Heart right ventricle (tissue), 16 donors: ENCODE measurements at regions not wholly inside any gene's neighbourhood (a gene's known extent, or its start where the extent isn't known, plus 50 kb on each side); places are given as distances from the start of the nearest gene placed in this dataset.

Source experiments
- ATAC-seq, 8 donors: fragments of 200-7000 bp; cut with Tn5 transposase; one replicate each; pipeline ENCODE4 v1.9.1; 2020; ENCODE audit warnings: mild to moderate bottlenecking in 8 of 8, moderate library complexity in 8 of 8, moderate number of reproducible peaks in 1 of 8
- DNase-seq, 2 donors: peaks; one replicate each; pipeline ENCODE4 v3.0.0-alpha.2; 2020
- H3K27ac ChIP-seq, 10 donors: fragments of 200-600 bp; sonication (generic) in 2 of 10; one replicate each; pipeline versions ENCODE4 v1.5.0 to v1.8.0; 2020 to 2022; ENCODE audit warnings: mild to moderate bottlenecking in 3 of 10
- H3K27me3 ChIP-seq, 7 donors: fragments of 200-600 bp; one replicate each; pipeline ENCODE4 v1.8.0; 2021 to 2022; ENCODE audit warnings: mild to moderate bottlenecking in 2 of 7
- H3K36me3 ChIP-seq, 9 donors: fragments of 200-600 bp; sonication (generic) in 1 of 9; one replicate each; pipeline versions ENCODE4 v1.5.0 to v1.8.0; 2020 to 2022; ENCODE audit warnings: mild to moderate bottlenecking in 2 of 9
- H3K4me1 ChIP-seq, 9 donors: fragments of 200-600 bp; sonication (generic) in 1 of 9; one replicate each; pipeline versions ENCODE4 v1.5.0 to v1.8.0; 2020 to 2022; ENCODE audit warnings: mild to moderate bottlenecking in 4 of 9
- H3K4me3 ChIP-seq, 10 donors: fragments of 200-600 bp; sonication (generic) in 2 of 10; one replicate each; pipeline versions ENCODE4 v1.5.0 to v1.8.0; 2020 to 2022; ENCODE audit warnings: mild to moderate bottlenecking in 7 of 10, moderate library complexity in 2 of 10
- H3K9me3 ChIP-seq, 11 donors: fragments of 200-600 bp in 10 of 11; sonication (generic) in 2 of 11; one replicate each; pipeline versions ENCODE4 v1.5.0 to v1.8.0; 2013 to 2022; ENCODE audit warnings: mild to moderate bottlenecking in 2 of 11, control low read depth in 1 of 11, moderate library complexity in 1 of 11
- CTCF ChIP-seq, 9 donors: fragments of 200-600 bp; sonication (generic) in 2 of 9; IDR thresholded peaks; one replicate each; pipeline versions ENCODE4 v1.5.0 to v1.8.0; 2021 to 2022; ENCODE audit warnings: antibody characterized with exemption in 9 of 9, mild to moderate bottlenecking in 5 of 9, moderate library complexity in 1 of 9
- WGBS, 2 donors: extraction: QIAGEN DNeasy Blood & Tissue Kit; methylation state at CpG; one replicate each; pipeline ENCODE4 v1.1.7; 2013; ENCODE audit warnings: inconsistent platforms in 1 of 2; 5-methylcytosine and 5-hydroxymethylcytosine counted together
- intact Hi-C, 10 donors: fragments of 100-400 bp; cut with DNase I; formaldehyde crosslinking; loops; one replicate each; pipeline versions ENCODE4 v1.11.1 to v1.14.2; 2022
- donor health status: Arrhythmogenic right ventricular cardiomyopathy.
- donor health status: ischemic (EF 13 %, LVEDD 7.1; RV severe dilation, severe dysfunction).
- donor health status: healthy with polysubstance abuse.
- donor health status: DM: no; HTN: yes; CAD: no.
- donor health status: DM: no; HTN: no; CAD: no.
- donor health status: ischemic (EF 25% LVEDD 6.9; RV normal size, moderate dysfunction).
- donor health status: ischemic (EF 25% LVEDD 5.7; RV mildly dilated, moderate dysfunction).
- donor health status: healthy.
- donor health status: DM: yes; HTN: yes; CAD: no.
- donor health status: Ischemic cardiomyopathy.
- donor health status: ischemic (EF 35%, LVEDD 5.7; RV mildly dilated, moderate dysfunction).
- donor health status: nonischemic (EF 11% LVEDD 7.7; RV severe dilation, severe dysfunction).
- donor health status: DM: yes; HTN: yes; CAD: no.
- donor health status: PGD.
- donor health status: ischemic (EF 29% LVEDD 5.4; RV normal size, mild dysfunction).
- donor health status: nonischemic (EF 23%, LVEDD 6.1; RV moderate dilation, normal function).

- TF ChIP-seq CTCF (IDR thresholded peaks at IDR 0.05), result no peak
- ATAC-seq (no peak), DNase-seq (no peak)
- Histone ChIP-seq H3K4me1 (no peaks in the 10 kb centered on the region), H3K27me3 (no peaks in the 10 kb centered on the region), H3K9me3 (peaks cover 0 to 28% (median 0%) of the 10 kb centered on the region in 11 donors), H3K4me3 (no peak overlapping the region), H3K27ac (no peak overlapping the region), H3K36me3 (no peaks in the 10 kb centered on the region)
- intact Hi-C loops, result no loop called here
- WGBS, 2 donors, result 78 to 82% methylated on average over 1 of the region's 1 CpG
Observed at GRCh38 chr5:43967165-43967564, 364.2 kb downstream of the NNT start.

- no peak for TF ChIP-seq CTCF (IDR thresholded peaks at IDR 0.05)
- DNase-seq, result no peak
- no peaks in the 10 kb centered on the region for H3K36me3 ChIP-seq
- H3K27ac ChIP-seq, result no peak overlapping the region
- 76 to 77% methylated on average over 2 of the region's 2 CpGs for WGBS, 2 donors
- intact Hi-C loops, result no loop called here
- no peaks in the 10 kb centered on the region for H3K4me1 ChIP-seq
- no peak overlapping the region for H3K4me3 ChIP-seq
- peaks cover 0 to 55% (median 3%) of the 10 kb centered on the region in 11 donors for H3K9me3 ChIP-seq
- no peaks in the 10 kb centered on the region for H3K27me3 ChIP-seq
- ATAC-seq, result no peak
Observed at GRCh38 chr5:43959144-43959543, 356.2 kb downstream of the NNT start.

DNA sequence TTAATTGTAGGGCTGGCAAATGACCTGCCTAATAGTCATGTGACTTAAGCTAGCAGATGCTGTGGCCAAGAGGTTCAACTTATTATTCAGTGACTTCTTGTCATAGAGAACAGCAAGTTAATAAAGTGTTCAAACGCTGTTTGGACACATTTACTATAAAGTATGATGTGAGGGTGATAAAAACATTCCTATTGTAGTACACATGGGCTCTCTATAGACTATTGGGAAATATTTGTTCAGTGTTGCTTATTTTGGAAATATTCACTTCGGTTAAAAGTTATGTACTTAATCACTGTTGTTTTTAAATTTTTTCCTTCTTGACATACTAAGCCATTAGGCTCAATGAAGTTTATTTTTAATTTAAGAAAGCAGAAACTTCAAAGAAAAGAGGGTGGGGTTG, 345.0 kb downstream of the NNT start:
- no peak for DNase-seq
- 59 to 71% methylated on average over 2 of the region's 2 CpGs for WGBS, 2 donors
- H3K27me3 ChIP-seq, result no peaks in the 10 kb centered on the region

DNA sequence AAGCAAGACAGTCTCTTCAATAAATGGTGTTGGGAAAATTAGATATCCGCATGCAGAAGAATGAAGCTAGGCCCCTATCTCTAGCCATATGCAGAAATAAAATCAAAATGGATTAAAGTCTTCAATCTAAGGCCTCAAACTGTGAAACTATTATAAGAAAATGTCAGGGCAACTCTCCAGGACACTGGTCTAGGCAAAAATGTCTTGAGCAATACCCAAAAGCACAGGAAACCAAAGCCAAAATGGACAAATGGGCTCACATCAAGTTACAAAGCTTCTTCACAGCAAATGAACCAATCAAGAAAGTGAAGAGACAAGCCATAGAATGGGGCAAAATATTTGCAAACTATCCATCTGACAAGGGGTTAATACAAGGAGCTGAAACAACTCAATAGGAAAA, 338.8 kb downstream of the NNT start:
- WGBS, 2 donors, result 95 to 100% methylated on average over 1 of the region's 1 CpG
- no peak overlapping the region for H3K27ac ChIP-seq

More for the DNA sequence above, 345.0 kb downstream of the NNT start:
- peaks cover 0 to 22% (median 0%) of the 10 kb centered on the region in 11 donors for H3K9me3 ChIP-seq
- no peak overlapping the region for H3K27ac ChIP-seq
- peak in 1 of 8 donors; percentile 48 for ATAC-seq
- intact Hi-C loops, result no loop called here
- no peaks in the 10 kb centered on the region for H3K36me3 ChIP-seq
- H3K4me1 ChIP-seq, result no peaks in the 10 kb centered on the region
- H3K4me3 ChIP-seq, result no peak overlapping the region
- no peak for TF ChIP-seq CTCF (IDR thresholded peaks at IDR 0.05)

More for the DNA sequence above, 338.8 kb downstream of the NNT start:
- intact Hi-C loops, result no loop called here
- no peaks in the 10 kb centered on the region for H3K4me1 ChIP-seq
- no peak overlapping the region for H3K4me3 ChIP-seq
- TF ChIP-seq CTCF (IDR thresholded peaks at IDR 0.05), result no peak
- peaks cover 0 to 40% (median 3%) of the 10 kb centered on the region in 11 donors for H3K9me3 ChIP-seq
- no peaks in the 10 kb centered on the region for H3K27me3 ChIP-seq
- no peaks in the 10 kb centered on the region for H3K36me3 ChIP-seq
- DNase-seq, result no peak
- no peak for ATAC-seq
